ENCODE measurements at regions not wholly inside any gene's neighbourhood (a gene's known extent, or its start where the extent isn't known, plus 50 kb on each side); places are given as distances from the start of the nearest gene placed in this dataset.

DNA sequence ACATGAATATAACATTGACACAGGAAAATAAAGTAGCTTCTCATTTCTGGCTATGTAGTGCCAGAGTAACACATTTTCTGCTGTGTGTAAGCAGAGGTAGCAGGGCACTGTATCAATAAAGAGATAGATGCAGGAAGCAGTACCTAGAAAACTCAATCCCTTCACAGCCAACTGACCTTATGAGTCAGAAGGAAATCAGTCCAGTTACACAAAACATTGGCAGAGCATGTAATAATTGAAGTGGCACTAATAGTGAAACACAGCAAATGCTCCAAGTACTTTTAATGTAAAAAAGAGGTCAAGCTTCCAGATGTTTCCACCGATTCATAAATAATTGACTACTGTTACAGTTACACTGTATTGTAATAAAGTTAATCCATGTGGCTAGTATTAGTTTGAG is 706.6 kb downstream of the EFNA5 start:
- TF ChIP-seq, protein P1, sequence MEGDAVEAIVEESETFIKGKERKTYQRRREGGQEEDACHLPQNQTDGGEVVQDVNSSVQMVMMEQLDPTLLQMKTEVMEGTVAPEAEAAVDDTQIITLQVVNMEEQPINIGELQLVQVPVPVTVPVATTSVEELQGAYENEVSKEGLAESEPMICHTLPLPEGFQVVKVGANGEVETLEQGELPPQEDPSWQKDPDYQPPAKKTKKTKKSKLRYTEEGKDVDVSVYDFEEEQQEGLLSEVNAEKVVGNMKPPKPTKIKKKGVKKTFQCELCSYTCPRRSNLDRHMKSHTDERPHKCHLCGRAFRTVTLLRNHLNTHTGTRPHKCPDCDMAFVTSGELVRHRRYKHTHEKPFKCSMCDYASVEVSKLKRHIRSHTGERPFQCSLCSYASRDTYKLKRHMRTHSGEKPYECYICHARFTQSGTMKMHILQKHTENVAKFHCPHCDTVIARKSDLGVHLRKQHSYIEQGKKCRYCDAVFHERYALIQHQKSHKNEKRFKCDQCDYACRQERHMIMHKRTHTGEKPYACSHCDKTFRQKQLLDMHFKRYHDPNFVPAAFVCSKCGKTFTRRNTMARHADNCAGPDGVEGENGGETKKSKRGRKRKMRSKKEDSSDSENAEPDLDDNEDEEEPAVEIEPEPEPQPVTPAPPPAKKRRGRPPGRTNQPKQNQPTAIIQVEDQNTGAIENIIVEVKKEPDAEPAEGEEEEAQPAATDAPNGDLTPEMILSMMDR (conservative IDR thresholded peaks at IDR 0.05 in 1 of 2, IDR thresholded peaks at IDR 0.05 in 1 of 2; ENCODE audit: extremely low read depth in 1 of 2, insufficient read depth in 1 of 2, low read depth in 1 of 2, low read length in 2 of 2): no peak
- no peak for TF ChIP-seq EZH2 (IDR thresholded peaks at IDR 0.05; ENCODE audit: borderline replicate concordance, low read length)

All from mammary epithelial cell (primary cell).